Naive B cell (primary cell): ENCODE measurements at regions not wholly inside any gene's neighbourhood (a gene's known extent, or its start where the extent isn't known, plus 50 kb on each side); places are given as distances from the start of the nearest gene placed in this dataset.
"Not testable (repeated sequence)": the region's sequence is repeated elsewhere in the genome, so short reads cannot be mapped to it uniquely, and the experiment has no call there.

ENCODE experiments used
- ATAC-seq, 2 donors: fragments of 150-1000 bp; cut with Tn5 transposase; 2 replicates each; pipeline ENCODE4 v1.10.0; 2021; ENCODE audit warnings: low read depth in 2 of 2, mild to moderate bottlenecking in 2 of 2, moderate library complexity in 2 of 2
- DNase-seq: peaks from one replicate; pipeline ENCODE4 v3.0.0; 2022
- H3K27ac Mint-ChIP-seq, 6 donors: one replicate each; pipeline ENCODE4 v1.8.0; 2020 to 2022; ENCODE audit warnings: mild to moderate bottlenecking in 6 of 6, mixed read lengths in 6 of 6, moderate library complexity in 5 of 6, inconsistent platforms in 2 of 6
- H3K27me3 Mint-ChIP-seq, 3 donors: one replicate each; pipeline ENCODE4 v1.8.0; 2021 to 2022; ENCODE audit warnings: mixed read lengths in 3 of 3, mild to moderate bottlenecking in 1 of 3
- H3K36me3 Mint-ChIP-seq, 2 donors: one replicate each; pipeline ENCODE4 v1.8.0; 2020 to 2022; ENCODE audit warnings: mixed read lengths in 2 of 2, inconsistent platforms in 1 of 2, mild to moderate bottlenecking in 1 of 2
- H3K4me1 Mint-ChIP-seq, 3 donors: one replicate each; pipeline ENCODE4 v1.8.0; 2020 to 2022; ENCODE audit warnings: mixed read lengths in 3 of 3, inconsistent platforms in 1 of 3, mild to moderate bottlenecking in 1 of 3, moderate library complexity in 1 of 3
- H3K4me3 Mint-ChIP-seq, 8 donors: one replicate each; pipeline ENCODE4 v1.8.0; 2020 to 2022; ENCODE audit warnings: mild to moderate bottlenecking in 8 of 8, mixed read lengths in 8 of 8, moderate library complexity in 8 of 8, inconsistent platforms in 2 of 8
- H3K9me3 Mint-ChIP-seq, 7 donors: one replicate each; pipeline ENCODE4 v1.8.0; 2020 to 2022; ENCODE audit warnings: mixed read lengths in 7 of 7, mild to moderate bottlenecking in 5 of 7, inconsistent platforms in 2 of 7, moderate library complexity in 1 of 7

DNA sequence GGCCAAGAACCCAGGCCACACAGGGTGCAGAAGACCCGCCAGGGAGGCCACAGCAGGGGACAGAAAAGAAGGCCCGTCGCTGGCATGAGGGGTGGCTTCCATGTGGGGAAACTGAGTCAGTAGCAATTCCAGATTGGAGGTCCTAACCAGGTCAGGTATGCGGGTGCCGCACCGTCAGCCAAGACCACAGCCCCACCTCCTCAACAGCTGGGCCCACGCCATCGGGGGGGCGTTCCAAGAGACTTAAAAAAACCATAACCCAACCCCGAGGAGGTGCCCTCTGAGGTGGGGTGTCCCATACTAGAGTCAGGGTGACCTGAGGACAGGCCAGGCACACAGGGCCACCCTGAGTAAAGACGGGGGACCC lies 5416.8 kb upstream of the TPTE start:
- H3K36me3 Mint-ChIP-seq, ATAC-seq, H3K9me3 Mint-ChIP-seq, H3K27me3 Mint-ChIP-seq, DNase-seq: not testable (repeated sequence)
- peaks cover 0 to 15% (median 5%) of the 10 kb centered on the region in 3 donors for H3K4me1 Mint-ChIP-seq
- H3K27ac Mint-ChIP-seq, result peak overlapping the region; percentile 86 to 100 (median 98)
- H3K4me3 Mint-ChIP-seq, result peak overlapping the region in 5 of 8 donors; percentile 65 to 91 (median 75)

DNA sequence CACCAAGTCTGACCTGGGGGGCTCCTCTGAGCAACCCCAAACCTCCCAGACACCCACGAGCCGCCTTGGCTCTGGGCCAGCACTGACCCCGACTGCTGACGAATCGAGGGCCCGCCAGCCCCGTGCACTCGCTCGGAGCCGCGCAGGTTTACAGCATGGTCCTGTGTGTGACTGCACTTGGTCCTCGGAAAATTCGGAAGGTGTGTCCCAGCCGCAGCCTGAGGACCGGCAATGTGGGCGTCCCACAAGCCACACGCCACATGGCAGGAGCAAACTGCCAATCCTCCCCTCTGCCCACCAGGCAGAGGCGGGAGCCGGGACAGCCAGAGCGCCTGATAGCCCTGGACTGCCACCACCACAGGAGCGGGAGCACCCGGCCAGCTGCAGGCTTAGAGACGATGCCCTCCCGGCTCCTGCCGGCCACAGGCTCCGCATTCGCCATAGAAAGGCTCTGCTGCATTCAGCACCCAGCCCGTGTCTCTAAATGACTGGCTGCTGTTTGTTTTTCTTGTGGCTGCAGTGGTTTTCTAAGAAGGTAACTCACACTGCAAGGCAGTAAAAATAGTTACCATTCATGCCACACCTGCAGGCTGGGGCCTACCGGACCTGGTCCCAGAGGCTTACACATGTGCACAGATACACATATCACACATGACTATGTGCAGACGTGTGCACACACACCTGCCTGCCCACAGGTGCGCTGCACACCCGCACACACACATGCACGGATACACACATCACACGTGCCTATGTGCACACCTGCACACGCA lies 5415.3 kb upstream of the TPTE start:
- DNase-seq, H3K27ac Mint-ChIP-seq, H3K27me3 Mint-ChIP-seq, H3K4me3 Mint-ChIP-seq, H3K36me3 Mint-ChIP-seq, H3K9me3 Mint-ChIP-seq: not testable (repeated sequence)
- H3K4me1 Mint-ChIP-seq, result peaks cover 0 to 15% (median 5%) of the 10 kb centered on the region in 3 donors
- ATAC-seq, result peak; percentile 22 to 31

DNA sequence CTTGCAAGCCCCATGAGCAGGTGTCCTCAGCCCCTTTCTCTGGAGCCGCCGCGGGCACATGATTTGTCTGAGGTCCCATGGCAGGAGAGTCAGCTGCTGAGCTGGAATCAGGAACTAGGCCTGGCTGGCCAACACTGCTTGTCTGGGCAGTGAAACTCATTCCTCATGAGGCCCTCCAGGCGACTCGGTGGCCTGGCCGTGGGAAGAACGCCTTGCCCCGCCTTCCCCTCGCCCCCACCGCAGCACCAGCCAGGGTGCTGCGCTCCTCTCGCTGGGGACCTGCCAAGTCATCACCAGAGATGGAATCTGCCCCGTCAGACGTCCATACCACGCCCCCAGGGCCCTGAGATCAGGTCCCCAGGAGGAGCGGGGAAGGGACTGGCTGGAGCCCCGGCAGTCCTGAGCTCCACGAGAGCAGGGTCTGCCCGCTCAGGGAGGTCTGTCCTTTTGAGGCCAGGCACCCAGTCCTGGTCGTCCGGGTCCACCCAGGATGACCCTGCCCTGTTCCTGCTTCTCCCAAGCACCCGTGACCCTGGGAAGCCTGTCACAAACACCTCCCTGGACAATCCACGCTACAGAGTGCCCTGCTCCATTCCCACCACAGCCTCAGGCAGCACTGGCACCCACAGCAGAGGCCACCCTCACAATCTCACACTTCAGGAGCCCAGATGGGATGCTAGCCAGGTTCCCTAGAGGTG lies 5414.5 kb upstream of the TPTE start:
- H3K9me3 Mint-ChIP-seq, DNase-seq, H3K27me3 Mint-ChIP-seq, H3K36me3 Mint-ChIP-seq, ATAC-seq: not testable (repeated sequence)
- Mint-ChIP-seq H3K4me1 (peaks cover 0 to 11% (median 5%) of the 10 kb centered on the region in 3 donors), H3K4me3 (peak overlapping the region in 3 of 8 donors; percentile 26 to 43 (median 32)), H3K27ac (peak overlapping the region; percentile 92 to 98 (median 95))

DNA sequence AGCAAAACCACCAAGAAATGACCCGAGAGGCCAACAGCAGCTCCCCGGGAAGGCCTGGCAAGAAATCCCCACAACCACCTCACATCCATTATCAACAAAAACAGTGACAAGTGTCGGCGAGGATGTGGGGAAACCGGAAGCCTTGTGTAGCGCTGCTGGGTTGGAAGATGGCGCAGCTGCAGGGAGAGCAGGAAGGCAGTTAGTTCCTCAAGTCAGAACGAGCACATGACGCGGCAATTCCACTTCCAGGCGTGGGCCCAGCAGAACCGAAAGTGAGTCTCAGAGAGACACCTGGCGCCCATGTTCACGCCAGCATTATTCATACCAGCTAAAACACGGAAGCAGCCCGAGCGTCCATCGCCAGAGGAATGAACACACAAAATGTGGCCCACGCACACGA lies 5413.7 kb upstream of the TPTE start:
- H3K36me3 Mint-ChIP-seq, result not testable (repeated sequence)

DNA sequence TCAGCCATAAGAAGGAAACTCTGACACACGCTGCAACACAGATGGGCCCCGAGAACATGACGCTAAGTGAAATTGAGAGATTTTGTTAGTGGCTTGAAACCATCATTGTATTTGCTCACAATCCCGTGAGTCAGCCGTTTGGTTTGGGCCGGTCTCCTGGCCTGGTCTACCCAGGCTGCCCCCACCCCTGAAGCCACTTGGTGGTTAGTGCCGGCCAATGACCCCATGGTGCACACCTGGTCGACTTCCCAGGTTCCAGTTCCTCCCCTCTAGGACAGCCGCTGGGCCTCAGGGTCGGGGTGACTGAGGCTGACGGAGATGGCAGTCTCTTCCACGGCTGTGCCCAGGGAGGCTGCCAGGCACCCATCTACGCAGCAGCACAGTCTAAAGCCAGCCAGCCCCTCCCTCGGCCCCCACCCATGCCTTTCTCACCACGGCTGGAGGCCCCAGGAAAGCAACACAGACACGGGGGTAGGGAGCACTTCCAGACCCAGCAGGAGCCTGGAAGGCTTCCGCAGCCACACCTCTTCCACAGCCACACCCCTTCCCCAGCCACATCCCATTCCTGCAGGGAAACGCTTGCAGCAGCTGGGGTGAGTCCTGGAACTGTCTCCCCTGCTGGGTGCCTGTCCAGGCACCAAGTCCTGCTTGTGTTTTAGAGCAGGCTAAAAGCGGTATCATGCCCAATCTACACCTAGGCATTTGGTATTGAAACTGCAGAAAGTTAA lies 5413.2 kb upstream of the TPTE start:
- H3K4me1 Mint-ChIP-seq, H3K27me3 Mint-ChIP-seq, H3K9me3 Mint-ChIP-seq, DNase-seq, H3K36me3 Mint-ChIP-seq, ATAC-seq, H3K4me3 Mint-ChIP-seq, H3K27ac Mint-ChIP-seq: not testable (repeated sequence)

More for the DNA sequence above, 5413.7 kb upstream of the TPTE start:
- Mint-ChIP-seq H3K4me1 (peaks cover 0 to 11% (median 5%) of the 10 kb centered on the region in 3 donors), H3K27ac (peak overlapping the region in 2 of 6 donors; percentile 92)
- not testable (repeated sequence) for DNase-seq, H3K9me3 Mint-ChIP-seq, H3K4me3 Mint-ChIP-seq, H3K27me3 Mint-ChIP-seq
- peak; percentile 25 to 33 for ATAC-seq

DNA sequence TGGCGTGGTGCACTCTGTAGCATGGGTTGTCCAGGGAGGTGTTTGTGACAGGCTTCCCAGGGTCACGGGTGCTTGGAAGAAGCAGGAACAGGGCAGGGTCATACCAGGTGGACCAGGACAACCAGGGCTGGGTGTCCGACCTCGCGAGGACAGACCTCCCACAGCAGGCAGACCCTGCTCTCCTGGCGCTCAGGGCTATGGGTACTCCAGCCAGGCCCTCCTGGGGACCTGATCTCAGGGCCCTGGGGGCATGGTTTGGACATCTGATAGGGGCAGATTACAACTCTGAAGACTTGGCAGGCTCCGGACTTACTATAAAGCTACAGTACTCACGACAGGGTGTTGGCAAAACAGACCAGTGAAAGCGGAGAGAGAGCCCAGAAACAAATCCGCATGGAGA lies 5410.2 kb upstream of the TPTE start:
- not testable (repeated sequence) for H3K36me3 Mint-ChIP-seq, H3K4me1 Mint-ChIP-seq, H3K27me3 Mint-ChIP-seq, ATAC-seq, DNase-seq, H3K27ac Mint-ChIP-seq, H3K4me3 Mint-ChIP-seq, H3K9me3 Mint-ChIP-seq

DNA sequence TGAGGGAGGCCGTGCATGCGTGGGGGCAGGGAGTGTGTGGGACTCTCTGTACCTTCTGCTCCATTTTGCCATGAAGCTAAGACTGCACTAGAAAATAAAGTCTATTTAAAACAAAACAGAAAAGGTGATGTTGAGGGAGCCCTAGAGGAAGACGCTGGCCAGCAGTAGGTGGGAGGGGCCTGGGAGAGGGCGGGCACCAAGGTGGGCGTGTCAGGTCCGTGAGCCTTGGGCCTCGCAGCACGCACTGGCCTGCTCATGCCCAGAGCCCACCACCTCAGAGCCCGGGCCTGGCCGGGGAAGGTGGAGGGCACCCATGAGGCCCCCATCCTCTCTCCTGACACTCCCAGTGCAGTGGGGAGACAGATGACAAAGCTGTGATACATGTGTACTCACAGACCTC lies 5408.3 kb upstream of the TPTE start:
- H3K4me1 Mint-ChIP-seq, H3K27me3 Mint-ChIP-seq, H3K36me3 Mint-ChIP-seq, H3K27ac Mint-ChIP-seq, H3K4me3 Mint-ChIP-seq, H3K9me3 Mint-ChIP-seq, ATAC-seq, DNase-seq: not testable (repeated sequence)

DNA sequence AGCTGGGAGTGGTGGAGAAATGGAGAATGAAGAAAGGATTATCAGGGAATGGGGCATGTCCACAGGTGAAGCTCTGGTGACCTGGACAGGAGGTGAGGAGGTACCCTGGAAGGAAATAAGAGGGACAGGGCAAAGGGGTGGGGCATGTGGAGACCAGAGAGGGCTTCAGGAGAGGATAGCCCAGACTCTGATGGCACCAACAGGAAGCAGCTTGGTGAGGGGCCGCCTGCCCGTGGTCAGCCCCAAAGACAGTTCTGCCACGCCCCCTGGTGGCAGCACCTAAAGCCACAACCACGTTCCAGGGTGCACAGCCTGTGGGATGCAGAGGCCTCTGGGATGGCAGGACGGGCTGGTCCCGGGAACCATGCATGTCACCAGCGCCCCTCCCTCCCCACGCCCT lies 5406.9 kb upstream of the TPTE start:
- H3K4me3 Mint-ChIP-seq, H3K4me1 Mint-ChIP-seq, H3K27me3 Mint-ChIP-seq, H3K36me3 Mint-ChIP-seq, ATAC-seq, DNase-seq, H3K9me3 Mint-ChIP-seq: not testable (repeated sequence)
- H3K27ac Mint-ChIP-seq, result peak overlapping the region in 1 of 6 donors; percentile 79

DNA sequence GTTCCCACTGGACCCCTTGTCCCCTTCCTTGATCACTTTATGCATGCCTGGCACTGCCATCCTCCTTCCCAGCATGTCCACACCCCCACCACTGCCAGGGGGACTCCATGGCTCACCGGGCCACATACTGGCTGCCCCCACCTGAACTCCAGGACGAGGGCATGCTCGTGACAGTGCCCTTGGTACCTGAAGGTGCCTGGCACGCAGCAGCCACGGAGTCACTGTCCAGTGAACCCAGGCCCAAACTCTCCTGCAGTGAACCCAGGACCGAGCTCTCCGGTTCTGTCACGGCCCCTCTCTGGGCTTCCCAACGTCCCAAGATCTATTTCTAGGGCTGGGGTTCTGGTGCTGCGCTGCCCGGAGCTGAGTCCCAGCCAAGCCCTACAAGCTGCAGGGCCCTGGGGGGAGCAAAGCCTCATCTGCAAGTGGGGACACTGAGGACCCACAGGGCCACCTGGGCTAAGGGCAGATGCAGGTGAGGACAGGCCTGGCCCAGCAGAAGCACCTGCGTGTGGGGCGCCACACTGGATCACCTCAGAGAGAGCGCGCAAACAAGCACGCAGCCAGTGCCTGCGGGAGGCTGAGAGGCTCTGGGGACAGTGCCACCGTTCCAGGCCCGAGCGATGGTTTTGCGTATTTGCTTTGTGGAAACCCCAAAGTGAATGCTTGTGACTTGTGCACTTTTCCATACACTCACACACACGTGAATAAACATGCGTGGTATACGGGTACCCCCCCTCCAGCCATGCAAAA lies 5406.3 kb upstream of the TPTE start:
- H3K27ac Mint-ChIP-seq, result peak overlapping the region in 4 of 6 donors; percentile 26 to 96 (median 62)
- H3K36me3 Mint-ChIP-seq, H3K27me3 Mint-ChIP-seq, H3K4me3 Mint-ChIP-seq, H3K4me1 Mint-ChIP-seq, H3K9me3 Mint-ChIP-seq: not testable (repeated sequence)
- DNase-seq, result peak; percentile 33
- peak in 1 of 2 donors; percentile 0 for ATAC-seq

DNA sequence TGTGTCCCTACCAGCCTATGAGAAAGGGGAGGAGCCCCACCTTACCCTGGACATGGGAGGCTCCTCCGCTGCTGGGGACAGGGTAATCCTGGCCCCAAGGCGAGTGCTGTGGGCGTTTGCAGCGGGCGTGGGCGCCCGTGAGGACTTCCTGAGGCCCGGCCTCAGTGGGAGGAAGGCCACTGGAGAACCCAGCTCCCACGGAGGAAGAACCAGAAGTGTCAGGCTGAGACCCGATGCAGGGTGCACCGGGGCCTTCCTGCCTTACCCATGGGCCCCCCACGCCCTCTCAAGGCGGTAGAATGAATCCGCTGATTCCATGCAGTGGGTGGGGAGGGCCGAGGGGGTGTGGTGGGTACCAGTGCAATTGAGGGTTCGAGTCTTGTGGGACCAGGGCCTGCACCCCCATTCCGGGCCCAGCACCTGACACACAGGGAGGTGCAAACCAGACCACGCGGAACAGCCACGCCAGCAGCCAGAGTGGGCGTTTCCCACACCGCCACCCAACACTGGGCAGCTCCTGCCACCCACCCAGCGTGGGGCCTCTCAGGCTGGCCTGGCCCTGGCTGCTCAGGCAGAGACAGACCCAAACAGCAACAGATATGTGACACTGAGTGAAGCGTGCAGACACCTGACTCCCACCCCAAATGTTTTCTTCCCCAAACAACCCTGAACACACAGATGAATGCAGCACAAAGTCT lies 5405.6 kb upstream of the TPTE start:
- H3K27me3 Mint-ChIP-seq, H3K36me3 Mint-ChIP-seq, H3K9me3 Mint-ChIP-seq, H3K4me3 Mint-ChIP-seq, H3K4me1 Mint-ChIP-seq: not testable (repeated sequence)
- DNase-seq (peak; percentile 88), ATAC-seq (peak; percentile 49)
- H3K27ac Mint-ChIP-seq, result peak overlapping the region in 5 of 6 donors; percentile 70 to 93 (median 80)

DNA sequence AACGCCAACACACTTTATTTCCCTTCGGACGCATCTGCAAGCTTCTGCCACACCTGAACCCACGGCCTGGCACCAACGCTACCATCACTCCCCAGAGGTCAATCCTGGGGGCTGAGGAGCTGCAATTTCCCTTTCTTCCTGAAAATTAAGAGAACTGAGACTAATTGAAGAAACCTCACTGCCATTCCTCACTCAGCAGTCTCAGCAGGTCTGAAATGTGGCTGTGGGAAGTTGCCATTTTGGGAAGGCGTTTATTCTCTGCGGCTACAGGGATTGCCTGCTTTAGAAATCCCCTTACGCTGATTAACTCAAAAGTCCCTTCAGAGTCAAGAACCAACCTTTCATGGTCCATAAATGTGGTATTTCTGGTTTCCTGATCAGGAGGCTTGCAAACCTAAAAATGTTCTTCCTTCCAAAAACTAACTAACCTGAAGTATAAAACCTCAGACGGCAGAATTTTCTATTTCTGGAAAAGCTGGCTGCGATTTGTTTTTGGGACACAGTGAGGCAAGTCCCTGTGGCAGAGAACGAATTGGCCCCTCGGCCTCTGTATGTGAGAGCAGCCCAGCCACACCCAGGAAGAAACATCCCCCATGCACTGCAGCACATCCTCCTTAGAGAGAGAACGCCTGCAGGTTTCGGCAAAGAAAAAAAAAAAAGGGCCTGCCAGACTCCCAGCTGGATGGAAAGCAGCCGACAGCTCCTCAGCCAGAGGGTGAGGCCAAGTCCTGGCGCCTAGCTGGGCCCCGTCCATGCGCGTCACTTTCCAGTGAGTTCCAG lies 5404.8 kb upstream of the TPTE start:
- DNase-seq (peak; percentile 76), ATAC-seq (peak; percentile 11 to 20)
- not testable (repeated sequence) for H3K36me3 Mint-ChIP-seq, H3K27me3 Mint-ChIP-seq, H3K9me3 Mint-ChIP-seq, H3K4me3 Mint-ChIP-seq, H3K4me1 Mint-ChIP-seq
- peak overlapping the region in 1 of 6 donors; percentile 79 for H3K27ac Mint-ChIP-seq

DNA sequence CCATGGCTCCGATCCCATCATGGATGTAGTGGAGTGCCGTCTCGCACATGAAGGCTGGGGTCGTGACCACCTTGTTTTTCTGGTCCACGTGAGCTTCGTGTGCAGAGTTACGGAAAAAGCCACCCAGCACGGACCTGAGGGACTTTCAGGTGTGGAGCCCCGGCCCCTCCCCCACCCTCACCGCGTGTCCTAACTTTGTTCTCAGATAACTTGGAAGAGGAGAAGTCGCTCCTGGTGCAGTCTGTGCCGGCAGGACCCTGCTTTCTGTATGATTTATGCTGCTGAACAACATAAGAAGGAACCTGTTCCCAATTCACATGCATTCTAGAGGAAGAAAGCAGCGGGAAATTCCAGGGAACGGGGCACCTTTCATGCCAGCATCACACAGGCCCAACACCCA lies 5404.2 kb upstream of the TPTE start:
- not testable (repeated sequence) for H3K36me3 Mint-ChIP-seq, H3K27me3 Mint-ChIP-seq, H3K4me1 Mint-ChIP-seq, DNase-seq, H3K9me3 Mint-ChIP-seq, H3K4me3 Mint-ChIP-seq, ATAC-seq
- peak overlapping the region in 3 of 6 donors; percentile 57 to 84 (median 73) for H3K27ac Mint-ChIP-seq
